DND-41 (cell line): ENCODE measurements at regions not wholly inside any gene's neighbourhood (a gene's known extent, or its start where the extent isn't known, plus 50 kb on each side); places are given as distances from the start of the nearest gene placed in this dataset.

Experiments
- ATAC-seq: fragments of 200-7000 bp; cut with Tn5 transposase; 3 replicates; pipeline ENCODE4 v1.9.1; 2021; ENCODE audit warnings: low read depth; ENCODE audit not compliant: insufficient read depth
- DNase-seq: peaks from one replicate; pipeline ENCODE4 v3.0.0-alpha.2; 2020
- H2AFZ ChIP-seq: 2 replicates; pipeline ENCODE4 v1.6.0; 2012; ENCODE audit warnings: low read depth, low read length
- H3K27ac ChIP-seq: 2 replicates; pipeline ENCODE4 v1.5.1; 2012; ENCODE audit warnings: low read length, inconsistent platforms
- H3K27me3 ChIP-seq: fragments of 200-600 bp; sonication (generic); 2 replicates; pipeline ENCODE4 v1.6.0; 2012; ENCODE audit warnings: low read length, mild to moderate bottlenecking, inconsistent platforms; ENCODE audit not compliant: insufficient read depth, poor library complexity
- H3K36me3 ChIP-seq: 2 replicates; pipeline ENCODE4 v1.5.1; 2012; ENCODE audit warnings: low read length, inconsistent platforms; ENCODE audit not compliant: insufficient read depth
- H3K4me1 ChIP-seq: 2 replicates; pipeline ENCODE4 v1.5.1; 2012; ENCODE audit warnings: mild to moderate bottlenecking, low read length; ENCODE audit not compliant: insufficient read depth
- H3K4me2 ChIP-seq: 2 replicates; pipeline ENCODE4 v1.6.0; 2012; ENCODE audit warnings: mild to moderate bottlenecking, moderate library complexity, low read length, inconsistent platforms; ENCODE audit not compliant: insufficient read depth
- H3K4me3 ChIP-seq, 2 experiments: fragments of 200-600 bp in 1 of 2; shearing (Covaris generic) in 1 of 2; 2 replicates each; pipeline ENCODE4 v1.5.1; 2012 to 2016; ENCODE audit warnings: inconsistent platforms in 2 of 2, low read length in 2 of 2, mild to moderate bottlenecking in 2 of 2, low read depth in 1 of 2, moderate library complexity in 1 of 2
- H3K79me2 ChIP-seq: 2 replicates; pipeline ENCODE4 v1.6.0; 2012; ENCODE audit warnings: low read length, inconsistent platforms; ENCODE audit not compliant: insufficient read depth
- H3K9ac ChIP-seq: 2 replicates; pipeline ENCODE4 v1.6.0; 2012; ENCODE audit warnings: low read depth, mild to moderate bottlenecking, inconsistent platforms, low read length, moderate library complexity
- H3K9me3 ChIP-seq: 2 replicates; pipeline ENCODE4 v1.5.1; 2012; ENCODE audit warnings: low read length, moderate library complexity, mild to moderate bottlenecking, inconsistent platforms; ENCODE audit not compliant: insufficient read depth, severe bottlenecking
- H4K20me1 ChIP-seq: 2 replicates; pipeline ENCODE4 v1.6.0; 2012; ENCODE audit warnings: low read length; ENCODE audit not compliant: insufficient read depth
- EZH2 ChIP-seq: IDR thresholded peaks from 3 replicates; pipeline ENCODE4 v1.6.1; 2012; ENCODE audit warnings: borderline replicate concordance, low read depth, mild to moderate bottlenecking, moderate library complexity, low read length, inconsistent platforms; ENCODE audit not compliant: severe bottlenecking
- TF ChIP-seq, protein P1 (sequence below): IDR thresholded peaks from 2 replicates; pipeline ENCODE4 v1.5.1; 2012; ENCODE audit warnings: borderline replicate concordance, low read length, moderate library complexity, mild to moderate bottlenecking; ENCODE audit not compliant: poor library complexity, severe bottlenecking; ENCODE audit errors: extremely low read depth

DNA sequence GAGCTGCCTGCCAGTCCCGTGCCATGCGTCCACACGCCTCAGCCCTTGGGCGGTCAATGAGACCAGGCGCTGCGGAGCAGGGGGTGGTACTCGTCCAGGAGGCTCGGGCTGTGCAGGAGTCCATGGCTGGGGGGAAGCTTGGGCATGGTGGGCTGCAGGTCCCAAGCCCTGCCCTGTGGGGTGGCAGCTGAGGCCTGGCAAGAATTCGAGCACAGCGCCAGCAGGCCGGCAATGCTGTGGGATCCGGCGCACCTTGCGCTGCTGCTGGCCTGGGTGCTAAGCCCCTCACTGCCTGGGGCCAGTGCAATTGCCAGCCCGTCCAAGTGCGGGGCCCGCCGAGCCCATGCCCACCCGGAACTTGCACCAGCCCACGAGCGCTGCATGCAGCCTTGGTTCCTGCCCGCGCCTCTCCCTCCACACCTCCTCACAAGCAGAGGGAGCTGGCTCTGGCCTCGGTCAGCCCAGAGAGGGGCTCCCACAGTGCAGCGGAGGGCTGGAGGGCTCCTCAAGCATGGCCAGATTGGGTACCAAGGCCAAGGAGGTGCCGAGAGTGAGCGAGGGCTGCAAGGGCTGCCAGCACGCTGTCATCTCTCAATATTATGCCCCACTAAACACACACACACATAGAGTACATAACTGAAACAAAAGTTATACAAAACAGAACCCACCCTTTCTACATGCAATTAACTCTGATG, 307.7 kb downstream of the LMO4 start:
- H3K9me3 ChIP-seq, result no peaks in the 10 kb centered on the region
- no peak overlapping the region for H3K9ac ChIP-seq
- no peaks in the 10 kb centered on the region for H4K20me1 ChIP-seq
- ATAC-seq, result no peak
- H3K4me3 ChIP-seq, result no peak overlapping the region
- no peak overlapping the region for H3K27ac ChIP-seq
- no peaks in the 10 kb centered on the region for H3K79me2 ChIP-seq
- DNase-seq, result no peak
- no peak overlapping the region for H2AFZ ChIP-seq
- no peaks in the 10 kb centered on the region for H3K36me3 ChIP-seq
- no peaks in the 10 kb centered on the region for H3K4me1 ChIP-seq
- H3K27me3 ChIP-seq, result no peaks in the 10 kb centered on the region
- no peak for TF ChIP-seq EZH2
- TF ChIP-seq, protein P1, sequence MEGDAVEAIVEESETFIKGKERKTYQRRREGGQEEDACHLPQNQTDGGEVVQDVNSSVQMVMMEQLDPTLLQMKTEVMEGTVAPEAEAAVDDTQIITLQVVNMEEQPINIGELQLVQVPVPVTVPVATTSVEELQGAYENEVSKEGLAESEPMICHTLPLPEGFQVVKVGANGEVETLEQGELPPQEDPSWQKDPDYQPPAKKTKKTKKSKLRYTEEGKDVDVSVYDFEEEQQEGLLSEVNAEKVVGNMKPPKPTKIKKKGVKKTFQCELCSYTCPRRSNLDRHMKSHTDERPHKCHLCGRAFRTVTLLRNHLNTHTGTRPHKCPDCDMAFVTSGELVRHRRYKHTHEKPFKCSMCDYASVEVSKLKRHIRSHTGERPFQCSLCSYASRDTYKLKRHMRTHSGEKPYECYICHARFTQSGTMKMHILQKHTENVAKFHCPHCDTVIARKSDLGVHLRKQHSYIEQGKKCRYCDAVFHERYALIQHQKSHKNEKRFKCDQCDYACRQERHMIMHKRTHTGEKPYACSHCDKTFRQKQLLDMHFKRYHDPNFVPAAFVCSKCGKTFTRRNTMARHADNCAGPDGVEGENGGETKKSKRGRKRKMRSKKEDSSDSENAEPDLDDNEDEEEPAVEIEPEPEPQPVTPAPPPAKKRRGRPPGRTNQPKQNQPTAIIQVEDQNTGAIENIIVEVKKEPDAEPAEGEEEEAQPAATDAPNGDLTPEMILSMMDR, result no peak
- no peak overlapping the region for H3K4me2 ChIP-seq

- ATAC-seq (no peak), DNase-seq (no peak)
- TF ChIP-seq, protein P1, result no peak
- TF ChIP-seq EZH2, result no peak
These were observed 310.0 kb downstream of the LMO4 start for GRCh38 chr1:87638636-87639035.

DNA sequence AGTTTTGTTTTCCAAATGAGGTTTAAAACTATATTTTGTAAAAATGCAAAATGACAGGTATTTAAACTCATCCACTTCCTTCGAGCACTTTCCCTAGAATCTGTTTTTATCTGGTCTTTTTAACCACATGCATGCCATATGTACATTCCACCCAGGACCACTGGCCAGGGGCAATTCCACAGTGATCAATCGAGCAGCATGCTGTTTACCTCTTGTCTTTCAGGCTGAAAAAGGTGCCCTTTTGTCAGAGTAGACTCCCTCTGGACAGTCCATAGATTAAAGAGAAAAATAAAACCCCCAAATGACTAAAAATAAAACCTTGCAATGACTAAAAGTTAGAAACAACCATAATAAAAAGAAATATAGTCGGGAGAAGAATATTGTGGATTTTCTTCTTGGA, 313.3 kb downstream of the LMO4 start:
- Histone ChIP-seq H4K20me1 (no peaks in the 10 kb centered on the region), H3K27me3 (peaks cover 4% of the 10 kb centered on the region), H3K4me3 (no peak overlapping the region), H3K9ac (no peak overlapping the region), H3K9me3 (no peaks in the 10 kb centered on the region), H3K36me3 (no peaks in the 10 kb centered on the region), H2AFZ (no peak overlapping the region), H3K79me2 (no peaks in the 10 kb centered on the region), H3K27ac (no peak overlapping the region), H3K4me2 (no peak overlapping the region), H3K4me1 (no peaks in the 10 kb centered on the region)
- ATAC-seq (no peak), DNase-seq (no peak)
- TF ChIP-seq, protein P1, result no peak
- TF ChIP-seq EZH2, result no peak

More at GRCh38 chr1:87638636-87639035, 310.0 kb downstream of the LMO4 start:
- H3K27ac ChIP-seq, result no peak overlapping the region
- no peaks in the 10 kb centered on the region for H3K79me2 ChIP-seq
- H2AFZ ChIP-seq, result no peak overlapping the region
- no peak overlapping the region for H3K4me3 ChIP-seq
- no peak overlapping the region for H3K4me2 ChIP-seq
- peaks cover 4% of the 10 kb centered on the region for H3K27me3 ChIP-seq
- H3K4me1 ChIP-seq, result no peaks in the 10 kb centered on the region
- no peaks in the 10 kb centered on the region for H3K9me3 ChIP-seq
- H3K9ac ChIP-seq, result no peak overlapping the region
- H3K36me3 ChIP-seq, result no peaks in the 10 kb centered on the region
- no peaks in the 10 kb centered on the region for H4K20me1 ChIP-seq
